ENCODE measurements at regions not wholly inside any gene's neighbourhood (a gene's known extent, or its start where the extent isn't known, plus 50 kb on each side); places are given as distances from the start of the nearest gene placed in this dataset.

- 0 out of 2 replicates have a peak, but pooled peaks have one; percentile 35 for TF ChIP-seq HMGXB3 (CRISPR knock-in tag; IDR thresholded peaks at IDR 0.05; ENCODE audit: borderline replicate concordance)
- TF ChIP-seq SNAPC2 (CRISPR knock-in tag; IDR thresholded peaks at IDR 0.05) = no peak
- no peak for TF ChIP-seq STAT5B (CRISPR knock-in tag; IDR thresholded peaks at IDR 0.05)
- no peak for TF ChIP-seq ATF5 (CRISPR knock-in tag; IDR thresholded peaks at IDR 0.05; ENCODE audit: low read depth)
- no peak for TF ChIP-seq HIVEP1 (CRISPR knock-in tag; IDR thresholded peaks at IDR 0.05)
- no peak for TF ChIP-seq IRF9 (CRISPR knock-in tag; IDR thresholded peaks at IDR 0.05; ENCODE audit: borderline replicate concordance)
- TF ChIP-seq ZNF20 (CRISPR knock-in tag; IDR thresholded peaks at IDR 0.05) = no peak
- TF ChIP-seq SCMH1 (CRISPR knock-in tag; IDR thresholded peaks at IDR 0.05; ENCODE audit: borderline replicate concordance) = no peak
- TF ChIP-seq ZNF770 (CRISPR knock-in tag; IDR thresholded peaks at IDR 0.05) = no peak
- TF ChIP-seq SRSF4 (IDR thresholded peaks at IDR 0.05; ENCODE audit: low read depth, low read length, poor library complexity, severe bottlenecking) = no peak
- TF ChIP-seq SNAPC5 (CRISPR knock-in tag; IDR thresholded peaks at IDR 0.05; ENCODE audit: borderline replicate concordance) = no peak
- TF ChIP-seq ZNF441 (CRISPR knock-in tag; IDR thresholded peaks at IDR 0.05; ENCODE audit: borderline replicate concordance) = 0 out of 2 replicates have a peak, but pooled peaks have one; percentile 16
- TF ChIP-seq FOXA3 (CRISPR knock-in tag; IDR thresholded peaks at IDR 0.05) = peak; percentile 34; the same call in 1 of the 2 replicates
- no peak for TF ChIP-seq ZBTB7A (CRISPR knock-in tag; IDR thresholded peaks at IDR 0.05)
- no peak for TF ChIP-seq LCORL (IDR thresholded peaks at IDR 0.05)
- TF ChIP-seq LCORL (CRISPR knock-in tag; IDR thresholded peaks at IDR 0.05) = peak; percentile 71; the same call in 1 of the 2 replicates
- peak; percentile 20; the same call in 1 of the 2 replicates for TF ChIP-seq FOXJ3 (CRISPR knock-in tag; IDR thresholded peaks at IDR 0.05; ENCODE audit: borderline replicate concordance)
- TF ChIP-seq ZUFSP (CRISPR knock-in tag; IDR thresholded peaks at IDR 0.05; ENCODE audit: borderline replicate concordance) = no peak
Measured at GRCh38 chr5:173753307-173754168, 134.6 kb upstream of the CPEB4 start (continued).

Measured in HepG2 (cell line).